ENCODE measurements at regions not wholly inside any gene's neighbourhood (a gene's known extent, or its start where the extent isn't known, plus 50 kb on each side); places are given as distances from the start of the nearest gene placed in this dataset.

DNA sequence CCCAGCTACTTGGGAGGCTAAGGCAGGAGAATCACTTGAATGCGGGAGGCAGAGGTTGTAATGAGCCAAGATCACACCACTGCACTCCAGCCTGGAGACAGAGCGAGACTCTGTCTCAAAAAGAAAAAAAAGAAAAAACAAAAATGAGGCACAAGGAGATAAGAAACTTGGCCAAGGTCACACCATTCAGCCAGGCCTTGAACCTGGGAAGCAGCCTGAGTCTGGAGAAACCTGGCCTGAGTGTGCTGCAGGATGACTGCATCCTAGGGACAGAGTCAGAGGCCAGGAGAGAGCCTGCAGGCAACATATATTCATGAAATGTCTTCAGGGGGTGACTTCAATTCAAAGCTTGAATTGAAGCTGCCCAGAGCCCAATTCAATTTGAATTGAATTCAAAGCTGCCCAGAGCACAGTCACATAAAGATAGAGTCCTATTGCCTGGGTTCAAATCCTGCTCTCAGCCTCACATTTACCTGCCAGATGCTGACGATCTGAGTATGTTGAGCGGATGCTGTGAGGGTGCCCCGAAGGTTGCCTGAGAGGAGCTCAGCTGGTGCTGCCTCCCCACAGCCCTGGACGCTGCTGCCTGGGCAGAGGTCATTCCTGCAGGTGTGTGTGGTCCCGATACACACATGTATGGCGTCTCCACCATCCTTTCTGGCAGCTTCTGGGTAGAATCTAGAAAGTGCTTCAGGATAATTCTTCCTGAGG is 307.7 kb downstream of the AJAP1 start:
- no peak for DNase-seq (ENCODE audit: low spot score)

GRCh38 chr1:4960782-4961475 is 306.5 kb downstream of the AJAP1 start:
- no peak for DNase-seq (ENCODE audit: low spot score)

GRCh38 chr1:4960336-4960735 is 305.9 kb downstream of the AJAP1 start:
- DNase-seq (ENCODE audit: low spot score): no peak

DNA sequence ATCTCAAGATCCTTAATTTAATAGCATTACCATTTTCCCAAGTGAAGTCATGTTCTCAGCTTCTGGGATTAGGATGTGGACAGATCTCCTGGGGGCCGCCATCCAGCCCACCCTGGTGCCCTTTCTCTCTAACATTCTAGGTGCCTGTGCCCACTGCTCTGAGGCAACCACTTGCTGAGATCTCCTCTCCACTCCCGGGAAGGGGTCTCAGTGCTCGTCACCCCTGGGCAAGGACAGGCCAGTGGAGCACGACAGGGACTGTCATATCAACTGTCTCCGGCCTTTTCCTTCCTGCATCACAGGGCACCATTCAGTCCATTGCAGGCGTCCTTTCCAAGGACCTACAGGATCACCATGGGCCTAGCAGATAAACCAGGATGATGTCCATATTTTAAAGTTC is 304.8 kb downstream of the AJAP1 start:
- DNase-seq (ENCODE audit: low spot score): no peak

DNA sequence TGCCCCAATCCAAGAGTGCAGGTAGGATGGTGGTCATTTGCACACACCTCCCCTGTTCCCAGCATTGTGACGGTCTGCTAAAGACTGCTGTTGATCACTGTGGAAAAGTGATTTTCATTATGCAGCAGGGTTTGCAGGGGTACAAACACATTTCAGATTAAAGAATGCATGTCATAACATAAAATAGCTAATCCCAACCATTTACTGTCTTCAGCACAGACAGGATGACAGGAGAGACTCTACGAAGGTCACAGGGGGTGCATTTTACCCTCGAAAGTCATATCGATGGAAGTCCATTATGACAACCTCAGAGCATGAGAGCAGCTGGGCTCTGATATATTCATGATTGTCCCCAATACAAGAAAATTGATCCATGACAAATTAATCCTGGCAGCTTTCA is 302.6 kb downstream of the AJAP1 start:
- no peak for DNase-seq (ENCODE audit: low spot score)

- no peak for DNase-seq (ENCODE audit: low spot score)
Measured at GRCh38 chr1:4954392-4954791, 300.0 kb downstream of the AJAP1 start.

GRCh38 chr1:4951601-4952000 is 297.2 kb downstream of the AJAP1 start:
- no peak for DNase-seq (ENCODE audit: low spot score)

DNA sequence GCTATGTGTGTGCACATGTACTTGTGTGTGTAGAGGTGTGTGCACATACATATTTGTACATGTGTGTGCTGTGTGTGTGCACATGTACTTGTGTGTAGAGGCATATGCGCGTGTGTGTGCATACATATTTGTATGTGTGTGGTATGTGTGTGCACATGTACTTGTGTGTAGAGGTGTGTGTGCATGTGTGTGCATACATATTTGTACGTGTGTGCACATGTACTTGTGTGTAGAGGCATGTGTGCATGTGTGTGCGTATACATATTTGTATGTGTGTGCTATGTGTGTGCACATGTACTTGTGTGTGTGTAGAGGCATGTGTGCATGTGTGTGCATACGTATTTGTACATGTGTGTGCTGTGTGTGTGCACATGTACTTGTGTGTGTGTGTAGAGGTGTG is 291.9 kb downstream of the AJAP1 start:
- no peak for DNase-seq (ENCODE audit: low spot score)

- no peak for DNase-seq (ENCODE audit: low spot score)
Measured at GRCh38 chr1:4944911-4945310, 290.5 kb downstream of the AJAP1 start.

DNA sequence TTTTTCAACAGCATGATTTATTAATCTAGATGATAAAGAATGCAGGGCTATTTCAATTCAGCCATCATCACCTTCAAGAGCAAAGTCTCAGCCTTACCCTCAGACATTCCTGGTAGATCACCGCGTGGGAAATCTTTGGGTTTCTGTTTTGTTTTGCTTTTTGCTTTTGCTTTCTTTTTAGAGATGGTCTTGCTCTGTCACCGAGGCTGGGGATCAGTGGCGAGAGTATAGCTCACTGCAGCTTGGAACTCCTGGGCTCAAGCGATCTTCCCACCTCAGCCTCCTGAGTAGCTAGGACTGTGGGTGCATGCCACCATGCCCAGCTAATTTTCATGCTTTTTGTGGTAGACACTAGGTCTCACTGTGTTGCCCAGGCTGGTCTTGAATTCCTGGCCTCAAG is 289.7 kb downstream of the AJAP1 start:
- no peak for DNase-seq (ENCODE audit: low spot score)

GRCh38 chr1:4939266-4939665 is 284.9 kb downstream of the AJAP1 start:
- no peak for DNase-seq (ENCODE audit: low spot score)

DNA sequence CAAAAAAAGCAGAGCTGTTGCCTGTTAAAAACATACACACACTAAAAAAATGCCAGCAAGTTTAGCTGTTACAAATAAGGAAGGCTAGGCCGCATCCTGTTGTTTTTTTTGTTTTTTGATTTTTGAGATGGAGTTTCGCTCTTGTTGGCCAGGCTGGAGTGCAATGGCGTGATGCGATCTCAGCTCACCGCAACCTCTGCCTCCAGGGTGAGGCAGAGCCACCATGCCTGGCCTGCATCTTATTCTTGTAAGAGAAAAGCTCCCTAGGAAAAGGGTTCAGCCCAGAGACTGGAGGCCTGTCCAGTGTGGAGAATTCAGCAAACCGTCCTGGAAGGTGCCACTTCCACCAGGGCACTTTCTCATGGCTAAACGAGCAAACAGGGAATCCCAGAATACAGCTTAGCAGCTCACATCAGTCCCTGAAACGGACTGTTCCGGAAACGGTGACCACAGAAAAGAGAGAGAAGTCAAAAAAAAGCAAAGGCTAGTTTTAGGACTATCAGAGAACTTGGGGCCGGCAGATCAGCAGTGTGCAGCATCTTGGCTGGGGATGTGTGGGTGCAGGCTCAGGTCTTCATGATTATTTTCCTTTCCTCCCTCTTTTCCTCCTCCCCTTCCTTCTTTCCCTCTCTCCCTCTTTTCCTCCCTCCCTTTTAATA is 283.6 kb downstream of the AJAP1 start:
- DNase-seq (ENCODE audit: low spot score): no peak

DNA sequence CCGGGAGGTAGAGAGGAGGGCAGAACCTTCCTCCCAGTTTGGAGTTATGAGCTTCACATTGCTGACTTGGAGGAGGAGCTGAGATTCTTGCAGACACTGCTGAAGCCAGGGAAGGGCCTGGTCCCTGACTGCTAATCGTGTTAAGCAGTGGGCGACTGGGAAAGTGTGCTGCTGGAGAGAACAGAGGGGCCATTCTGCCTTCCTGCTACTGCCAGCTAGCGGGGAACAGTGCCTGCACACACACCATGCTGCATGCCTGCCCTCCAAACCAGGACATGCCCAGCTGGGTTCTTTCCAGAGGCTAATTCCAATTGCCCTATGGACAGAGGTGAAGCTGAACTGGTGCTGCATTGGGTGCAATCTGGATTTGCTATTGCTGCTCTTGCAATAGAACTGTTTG is 281.4 kb downstream of the AJAP1 start:
- DNase-seq (ENCODE audit: low spot score): no peak

- no peak for DNase-seq (ENCODE audit: low spot score)
Measured at GRCh38 chr1:4933232-4933631, 278.8 kb downstream of the AJAP1 start.

DNA sequence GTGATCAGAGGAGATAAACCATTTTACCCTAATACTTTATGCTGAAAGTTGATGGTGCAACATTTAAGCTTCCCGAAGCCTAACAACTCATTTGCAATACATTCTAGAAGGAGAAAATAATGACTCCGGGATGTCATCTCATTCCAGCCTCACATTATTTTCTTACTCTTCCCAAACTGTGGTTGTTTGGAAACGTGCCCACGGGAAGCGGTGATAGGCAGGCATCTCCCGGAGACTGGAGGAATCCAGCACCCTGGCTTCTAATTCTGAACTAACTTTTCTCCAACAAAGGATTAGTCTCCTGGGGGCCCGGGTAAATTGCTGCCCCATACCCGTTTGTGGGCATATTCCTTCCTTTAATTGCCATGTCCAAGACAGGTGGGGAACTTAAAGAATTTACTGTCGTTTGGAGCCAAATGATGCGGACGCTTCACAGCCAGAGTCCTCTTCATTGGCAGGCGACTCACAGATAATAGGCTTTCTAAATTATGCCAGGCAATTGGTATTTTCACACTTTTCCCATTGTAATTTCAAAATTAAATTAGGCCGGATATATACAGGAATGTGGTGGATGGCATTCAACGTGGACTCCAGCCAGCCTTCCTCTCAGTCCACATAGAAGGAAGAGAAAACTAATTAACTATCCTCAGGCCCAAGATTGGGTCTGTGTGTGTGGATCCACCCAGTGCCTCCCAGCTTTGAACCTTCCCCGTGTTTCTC is 278.1 kb downstream of the AJAP1 start:
- DNase-seq (ENCODE audit: low spot score): no peak

DNA sequence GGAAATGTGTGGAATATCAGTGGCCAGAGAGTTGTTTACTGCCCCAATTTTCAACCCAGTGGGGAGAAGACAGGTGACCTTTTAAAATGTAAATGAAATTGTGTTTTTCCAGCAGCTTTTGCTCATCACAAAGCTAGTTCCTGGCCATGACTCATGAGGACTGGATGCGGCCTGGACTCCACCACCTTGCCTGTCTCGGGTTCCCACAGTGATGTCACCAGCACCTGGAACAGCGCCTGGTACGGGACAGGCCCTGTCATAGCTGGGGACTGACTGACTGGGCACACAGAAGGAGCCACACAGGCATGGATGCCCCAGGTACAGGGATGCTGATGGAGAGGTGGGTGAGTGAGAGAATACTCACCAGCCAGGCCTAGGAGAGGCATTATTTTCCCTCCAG is 277.1 kb downstream of the AJAP1 start:
- DNase-seq (ENCODE audit: low spot score): peak; percentile 81

DNA sequence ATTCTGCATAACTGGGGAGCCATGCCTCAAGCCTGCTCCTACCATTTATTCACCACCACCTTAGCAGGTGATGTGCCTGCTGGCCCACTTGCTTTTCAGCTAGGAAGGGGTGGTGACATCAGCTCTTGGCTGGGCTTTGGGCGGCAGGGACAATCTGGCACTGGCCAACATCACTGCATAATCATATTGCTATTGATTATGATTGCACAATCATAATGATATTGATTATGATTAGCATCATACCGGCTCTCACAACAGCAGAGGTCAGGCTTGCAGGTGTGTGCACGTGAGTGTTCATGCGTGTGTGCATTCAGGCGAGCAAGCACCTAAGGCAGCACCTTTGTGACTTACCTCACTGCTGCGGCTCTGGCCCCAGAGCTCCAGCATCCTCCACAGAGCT is 273.8 kb downstream of the AJAP1 start:
- no peak for DNase-seq (ENCODE audit: low spot score)

DNA sequence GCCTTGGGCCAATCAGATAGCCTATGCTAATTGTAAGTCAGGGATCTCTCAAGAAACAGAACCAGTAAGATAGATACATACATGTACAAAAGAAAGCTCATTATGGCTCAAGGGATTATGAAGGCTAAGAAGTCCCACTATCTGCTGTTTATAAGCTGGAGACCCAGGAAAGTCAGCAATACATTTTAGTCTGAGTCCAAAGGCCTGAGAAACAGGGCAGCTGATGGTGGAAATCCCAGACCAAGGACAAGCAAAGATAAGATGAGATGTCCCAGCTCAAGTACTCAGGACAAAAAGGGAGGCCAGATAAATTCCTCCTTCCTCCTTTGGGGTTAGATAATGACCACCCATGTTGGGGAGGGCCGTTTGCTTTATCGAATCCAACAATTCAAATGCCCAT is 269.9 kb downstream of the AJAP1 start:
- DNase-seq (ENCODE audit: low spot score): no peak

- DNase-seq (ENCODE audit: low spot score): no peak
Measured at GRCh38 chr1:4916610-4917009, 262.2 kb downstream of the AJAP1 start.

DNA sequence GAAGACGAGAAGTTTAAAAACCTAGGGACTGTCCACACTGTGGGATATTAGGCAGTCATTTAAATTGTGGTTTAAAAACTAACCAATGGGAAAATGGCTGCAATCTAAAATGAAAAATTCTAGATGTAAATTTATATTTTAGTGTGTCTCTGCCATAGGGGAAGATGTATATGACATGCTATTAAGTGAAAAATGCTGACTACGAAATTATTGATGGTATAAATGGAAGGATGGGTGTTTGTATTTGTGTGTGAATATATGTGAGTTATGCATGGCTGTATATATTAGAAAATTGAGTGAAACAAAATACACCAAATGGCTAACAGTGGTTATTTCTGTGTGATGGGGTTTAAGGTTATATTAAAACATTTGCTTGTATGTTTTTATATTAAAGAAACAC is 260.7 kb downstream of the AJAP1 start:
- DNase-seq (ENCODE audit: low spot score): no peak

GRCh38 chr1:4908486-4908885 is 254.1 kb downstream of the AJAP1 start:
- DNase-seq (ENCODE audit: low spot score): no peak

- DNase-seq (ENCODE audit: low spot score): no peak
Measured at GRCh38 chr1:4894566-4894965, 240.2 kb downstream of the AJAP1 start.

- no peak for DNase-seq (ENCODE audit: low spot score)
Measured at GRCh38 chr1:4880626-4881025, 226.2 kb downstream of the AJAP1 start.

Data from H4 (cell line).